Cardiac muscle cell (in vitro differentiated cells and primary cell): ENCODE measurements at regions not wholly inside any gene's neighbourhood (a gene's known extent, or its start where the extent isn't known, plus 50 kb on each side); places are given as distances from the start of the nearest gene placed in this dataset.

Source experiments
- DNase-seq, 2 donors: peaks; one replicate each; pipeline versions ENCODE4 v3.0.0 to v3.0.0-alpha.2; 2010 to 2017; ENCODE audit warnings: low read depth in 1 of 2, low spot score in 1 of 2
- H3K27ac ChIP-seq: fragments of 200-600 bp; sonication (generic); 2 replicates; pipeline ENCODE4 v1.5.1; 2016
- H3K27me3 ChIP-seq: fragments of 200-600 bp; sonication (generic); 2 replicates; pipeline ENCODE4 v1.6.0; 2016; ENCODE audit warnings: control low read depth
- H3K36me3 ChIP-seq: fragments of 200-600 bp; sonication (generic); 2 replicates; pipeline ENCODE4 v1.5.1; 2016; ENCODE audit warnings: control low read depth
- H3K4me1 ChIP-seq: fragments of 200-600 bp; sonication (generic); 2 replicates; pipeline ENCODE4 v1.8.1; 2017; ENCODE audit warnings: low read depth, mild to moderate bottlenecking, mixed run types
- H3K4me3 ChIP-seq: fragments of 200-600 bp; sonication (generic); 2 replicates; pipeline ENCODE4 v1.5.1; 2016; ENCODE audit warnings: mild to moderate bottlenecking
- H3K9me3 ChIP-seq: fragments of 200-600 bp; sonication (generic); 2 replicates; pipeline ENCODE4 v1.5.1; 2017; ENCODE audit warnings: low read depth, mild to moderate bottlenecking, control low read depth
- CTCF ChIP-seq: IDR thresholded peaks from 2 replicates; pipeline ENCODE4 v1.5.1; 2012; ENCODE audit warnings: low read depth, mild to moderate bottlenecking, low read length

- no peaks in the 10 kb centered on the region for H3K27me3 ChIP-seq
- no peaks in the 10 kb centered on the region for H3K36me3 ChIP-seq
- TF ChIP-seq CTCF: no peak
- peaks cover 37% of the 10 kb centered on the region for H3K4me1 ChIP-seq
- no peak overlapping the region for H3K27ac ChIP-seq
- DNase-seq: peak in 1 of 2 donors; percentile 50
- peak overlapping the region; percentile 2 for H3K4me3 ChIP-seq
- no peaks in the 10 kb centered on the region for H3K9me3 ChIP-seq
Observed at GRCh38 chr14:89615421-89615820, 198.4 kb upstream of the FOXN3 start.

- Histone ChIP-seq H3K27ac (no peak overlapping the region), H3K36me3 (no peaks in the 10 kb centered on the region), H3K9me3 (no peaks in the 10 kb centered on the region), H3K27me3 (no peaks in the 10 kb centered on the region), H3K4me1 (peaks cover 37% of the 10 kb centered on the region), H3K4me3 (no peak overlapping the region)
- no peak for TF ChIP-seq CTCF
- no peak for DNase-seq
Observed at GRCh38 chr14:89614009-89614691, 197.1 kb upstream of the FOXN3 start.

- no peaks in the 10 kb centered on the region for H3K27me3 ChIP-seq
- TF ChIP-seq CTCF: no peak
- no peak for DNase-seq
- peaks cover 37% of the 10 kb centered on the region for H3K4me1 ChIP-seq
- H3K4me3 ChIP-seq: no peak overlapping the region
- H3K27ac ChIP-seq: no peak overlapping the region
- H3K9me3 ChIP-seq: no peaks in the 10 kb centered on the region
- no peaks in the 10 kb centered on the region for H3K36me3 ChIP-seq
Observed at GRCh38 chr14:89613260-89614008, 196.4 kb upstream of the FOXN3 start.

- H3K36me3 ChIP-seq: no peaks in the 10 kb centered on the region
- no peak for TF ChIP-seq CTCF
- no peak for DNase-seq
- H3K4me3 ChIP-seq: no peak overlapping the region
- H3K27me3 ChIP-seq: no peaks in the 10 kb centered on the region
- peaks cover 11% of the 10 kb centered on the region for H3K4me1 ChIP-seq
- no peaks in the 10 kb centered on the region for H3K9me3 ChIP-seq
- no peak overlapping the region for H3K27ac ChIP-seq
Observed at GRCh38 chr14:89609500-89610100, 192.6 kb upstream of the FOXN3 start.

GRCh38 chr14:89607453-89607852, 190.4 kb upstream of the FOXN3 start:
- H3K9me3 ChIP-seq: no peaks in the 10 kb centered on the region
- TF ChIP-seq CTCF: no peak
- no peaks in the 10 kb centered on the region for H3K36me3 ChIP-seq
- peaks cover 19% of the 10 kb centered on the region for H3K4me1 ChIP-seq
- H3K27me3 ChIP-seq: no peaks in the 10 kb centered on the region
- H3K4me3 ChIP-seq: no peak overlapping the region
- no peak overlapping the region for H3K27ac ChIP-seq
- no peak for DNase-seq
